OCI-LY3 (cell line): ENCODE measurements at regions not wholly inside any gene's neighbourhood (a gene's known extent, or its start where the extent isn't known, plus 50 kb on each side); places are given as distances from the start of the nearest gene placed in this dataset.

Experiments used
- H2AFZ ChIP-seq: fragments of 200-600, 300-600 bp; shearing (Covaris generic); 2 replicates; pipeline ENCODE4 v1.6.0; 2014; ENCODE audit warnings: antibody characterized with exemption, low read depth, low read length
- H3K27ac ChIP-seq: fragments of 200-600, 300-600 bp; sonication (generic); 2 replicates; pipeline ENCODE4 v1.5.1; 2014; ENCODE audit warnings: mild to moderate bottlenecking, low read length, moderate library complexity, mixed read lengths
- H3K27me3 ChIP-seq: fragments of 200-600, 300-600 bp; sonication (generic); 2 replicates; pipeline ENCODE4 v1.6.1; 2014; ENCODE audit warnings: low read depth, low read length, mixed read lengths
- H3K36me3 ChIP-seq: fragments of 200-600, 300-600 bp; sonication (generic); replicated peaks from 2 replicates; pipeline ENCODE3; 2014; ENCODE audit warnings: low read depth, low read length, mixed read lengths
- H3K4me1 ChIP-seq: fragments of 300-600, 200-600 bp; sonication (generic); 2 replicates; pipeline ENCODE4 v1.6.1; 2014; ENCODE audit warnings: low read length, mixed read lengths
- H3K4me2 ChIP-seq: fragments of 200-600, 300-600 bp; sonication (generic); 2 replicates; pipeline ENCODE4 v1.6.1; 2014; ENCODE audit warnings: low read length, mixed read lengths
- H3K4me3 ChIP-seq: fragments of 300-600, 200-600 bp; sonication (generic); 2 replicates; pipeline ENCODE4 v1.5.1; 2014; ENCODE audit warnings: antibody characterized with exemption, mild to moderate bottlenecking, low read length, moderate library complexity
- H3K79me2 ChIP-seq: fragments of 300-600, 200-600 bp; shearing (Covaris generic); 2 replicates; pipeline ENCODE4 v1.6.1; 2014; ENCODE audit warnings: mild to moderate bottlenecking, low read length, mixed read lengths
- H3K9ac ChIP-seq: fragments of 300-600, 200-600 bp; shearing (Covaris generic); 2 replicates; pipeline ENCODE4 v1.6.0; 2014; ENCODE audit warnings: mild to moderate bottlenecking, low read length, moderate library complexity
- H3K9me3 ChIP-seq: fragments of 200-600, 300-600 bp; shearing (Covaris generic); 2 replicates; pipeline ENCODE4 v1.6.1; 2014; ENCODE audit warnings: low read length, mixed read lengths; ENCODE audit not compliant: insufficient read depth
- H4K20me1 ChIP-seq: fragments of 200-600, 300-600 bp; sonication (generic); 2 replicates; pipeline ENCODE4 v1.6.1; 2016; ENCODE audit warnings: low read length, mixed read lengths; ENCODE audit not compliant: insufficient read depth
- CTCF ChIP-seq: fragments of 200-600, 300-600 bp; sonication (generic); IDR thresholded peaks from 2 replicates; pipeline ENCODE4 v1.5.1; 2014; ENCODE audit warnings: antibody characterized with exemption, low read length, low read depth
- EZH2phosphoT487 ChIP-seq: fragments of 200-600 bp; shearing (Covaris generic); IDR thresholded peaks from 2 replicates; pipeline ENCODE4 v1.6.1; 2018; ENCODE audit warnings: antibody characterized with exemption, mixed run types, low read depth

GRCh38 chr2:186183406-186183805 lies 302.7 kb upstream of the ZC3H15 start:
- peak overlapping the region; percentile 30 for H3K4me2 ChIP-seq
- TF ChIP-seq EZH2phosphoT487 (no peak), CTCF (no peak)
- H2AFZ ChIP-seq: no peak overlapping the region
- H3K79me2 ChIP-seq: no peaks in the 10 kb centered on the region
- H3K4me1 ChIP-seq: peaks cover 8% of the 10 kb centered on the region
- H4K20me1 ChIP-seq: no peaks in the 10 kb centered on the region
- H3K9me3 ChIP-seq: no peaks in the 10 kb centered on the region
- no peaks in the 10 kb centered on the region for H3K36me3 ChIP-seq
- no peak overlapping the region for H3K27ac ChIP-seq
- H3K27me3 ChIP-seq: no peaks in the 10 kb centered on the region
- no peak overlapping the region for H3K9ac ChIP-seq
- H3K4me3 ChIP-seq: no peak overlapping the region

GRCh38 chr2:186187854-186188253 lies 298.2 kb upstream of the ZC3H15 start:
- no peaks in the 10 kb centered on the region for H3K27me3 ChIP-seq
- H3K4me1 ChIP-seq: peaks cover 8% of the 10 kb centered on the region
- H3K79me2 ChIP-seq: no peaks in the 10 kb centered on the region
- no peaks in the 10 kb centered on the region for H3K36me3 ChIP-seq
- H3K9ac ChIP-seq: no peak overlapping the region
- no peaks in the 10 kb centered on the region for H4K20me1 ChIP-seq
- no peaks in the 10 kb centered on the region for H3K9me3 ChIP-seq
- H2AFZ ChIP-seq: no peak overlapping the region
- no peak overlapping the region for H3K4me2 ChIP-seq
- TF ChIP-seq CTCF: no peak
- no peak overlapping the region for H3K4me3 ChIP-seq
- no peak overlapping the region for H3K27ac ChIP-seq

- H3K79me2 ChIP-seq: no peaks in the 10 kb centered on the region
- H3K4me2 ChIP-seq: no peak overlapping the region
- no peaks in the 10 kb centered on the region for H3K9me3 ChIP-seq
- H3K27me3 ChIP-seq: no peaks in the 10 kb centered on the region
- H3K27ac ChIP-seq: no peak overlapping the region
- TF ChIP-seq EZH2phosphoT487 (no peak), CTCF (no peak)
- no peaks in the 10 kb centered on the region for H3K4me1 ChIP-seq
- H3K4me3 ChIP-seq: no peak overlapping the region
- no peaks in the 10 kb centered on the region for H3K36me3 ChIP-seq
- H4K20me1 ChIP-seq: no peaks in the 10 kb centered on the region
- H2AFZ ChIP-seq: no peak overlapping the region
- no peak overlapping the region for H3K9ac ChIP-seq
Observed at GRCh38 chr2:186189816-186190215, 296.2 kb upstream of the ZC3H15 start.

- Histone ChIP-seq H3K4me3 (no peak overlapping the region), H3K36me3 (no peaks in the 10 kb centered on the region), H3K27ac (no peak overlapping the region), H3K27me3 (no peaks in the 10 kb centered on the region), H3K9me3 (no peaks in the 10 kb centered on the region), H2AFZ (no peak overlapping the region), H3K9ac (no peak overlapping the region), H3K4me1 (no peaks in the 10 kb centered on the region), H3K4me2 (no peak overlapping the region), H3K79me2 (no peaks in the 10 kb centered on the region), H4K20me1 (no peaks in the 10 kb centered on the region)
- TF ChIP-seq EZH2phosphoT487 (no peak), CTCF (no peak)
Observed at GRCh38 chr2:186195696-186196095, 290.4 kb upstream of the ZC3H15 start.
